GM12891 (cell line): ENCODE measurements at regions not wholly inside any gene's neighbourhood (a gene's known extent, or its start where the extent isn't known, plus 50 kb on each side); places are given as distances from the start of the nearest gene placed in this dataset.

Experiments
- POLR2A ChIP-seq: IDR thresholded peaks from 2 replicates; pipeline ENCODE4 v1.6.1; 2011; ENCODE audit warnings: low read depth, low read length, control low read depth
- SPI1 ChIP-seq: IDR thresholded peaks from 2 replicates; pipeline ENCODE4 v1.6.1; 2011; ENCODE audit warnings: low read depth, low read length, control low read depth

DNA sequence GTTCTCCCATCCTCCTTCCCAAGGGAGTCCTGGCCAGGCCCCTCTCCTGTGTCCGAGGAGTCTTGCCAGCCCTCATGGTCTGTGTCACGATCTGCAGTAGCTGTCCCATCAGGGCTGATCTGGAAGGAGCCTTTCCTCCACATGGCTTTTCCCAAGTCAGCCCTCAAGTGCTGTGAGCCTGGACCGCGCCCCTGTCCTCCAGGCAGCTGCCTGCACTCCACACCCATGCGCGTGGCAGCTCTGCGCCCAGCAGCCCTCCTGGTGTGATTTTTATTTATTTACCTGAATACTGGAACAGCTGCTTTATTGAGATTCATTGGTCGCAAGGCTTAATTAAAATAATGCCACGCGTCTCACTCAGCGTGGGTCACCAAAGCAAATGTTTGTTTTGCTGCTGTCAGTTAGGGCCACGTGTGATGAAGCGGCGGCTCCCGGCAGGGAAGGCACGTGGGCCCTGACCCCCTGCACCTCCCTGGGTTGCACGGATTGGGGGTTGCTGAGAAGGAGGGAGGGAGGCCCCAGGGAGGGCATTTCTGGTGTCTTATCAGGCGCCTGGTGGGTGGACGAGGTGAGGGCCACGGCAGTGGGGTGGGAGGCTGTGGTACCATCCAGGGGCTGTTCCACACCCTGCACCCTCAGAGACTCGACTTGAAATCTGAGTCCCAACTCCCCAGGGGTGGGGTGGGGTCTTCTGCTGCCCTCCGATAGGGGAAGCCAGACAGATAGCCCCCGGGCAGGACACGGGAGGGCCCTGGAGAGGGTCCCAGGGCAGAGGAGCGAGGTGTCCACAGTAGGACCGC is 206.3 kb upstream of the C14orf180 start:
- TF ChIP-seq SPI1, result no peak
- TF ChIP-seq POLR2A, result no peak
